GM23248 (cell line): ENCODE measurements at regions not wholly inside any gene's neighbourhood (a gene's known extent, or its start where the extent isn't known, plus 50 kb on each side); places are given as distances from the start of the nearest gene placed in this dataset.

Source experiments
- EZH2 ChIP-seq: fragments of 200-600 bp; sonication (generic); IDR thresholded peaks from 2 replicates; pipeline ENCODE4 v1.6.1; 2018; ENCODE audit warnings: antibody characterized with exemption, mild to moderate bottlenecking; ENCODE audit not compliant: insufficient read depth, poor library complexity, severe bottlenecking
- EZH2phosphoT487 ChIP-seq: fragments of 200-600 bp; sonication (generic); IDR thresholded peaks from 2 replicates; pipeline ENCODE4 v1.6.1; 2018; ENCODE audit warnings: antibody characterized with exemption, moderate library complexity, mild to moderate bottlenecking, low read depth; ENCODE audit not compliant: insufficient read depth

- TF ChIP-seq EZH2 (no peak), EZH2phosphoT487 (no peak)
Measured at GRCh38 chr15:47402829-47403228, 314.5 kb upstream of the SEMA6D start.
